WTC11 (cell line): ENCODE measurements at regions not wholly inside any gene's neighbourhood (a gene's known extent, or its start where the extent isn't known, plus 50 kb on each side); places are given as distances from the start of the nearest gene placed in this dataset.

ENCODE experiments used
- ATAC-seq: fragments of 200-7000 bp; cut with Tn5 transposase; 2 replicates; pipeline ENCODE4 v1.10.0; 2021; ENCODE audit warnings: mild to moderate bottlenecking, moderate library complexity
- CTCF ChIA-PET: fragments of 300-600 bp; sonication (Branson Sonifier 250); formaldehyde crosslinking; loops from one replicate; lab custom pipeline; 2021; ENCODE audit warnings: antibody characterized with exemption; lab: Charles Lee
- POLR2A ChIA-PET: fragments of 350-600 bp; sonication (Branson Sonifier 250); formaldehyde crosslinking; loops from one replicate; lab custom pipeline; 2021; ENCODE audit warnings: antibody characterized with exemption; lab: Charles Lee
- DNase-seq: peaks from one replicate; pipeline ENCODE4 v3.0.0; 2021; ENCODE audit warnings: low spot score
- H3K27ac Mint-ChIP-seq: 2 replicates; pipeline ENCODE4 v1.8.0; 2021; ENCODE audit warnings: mixed read lengths
- H3K27me3 Mint-ChIP-seq: 2 replicates; pipeline ENCODE4 v1.8.0; 2021; ENCODE audit warnings: low read depth, mild to moderate bottlenecking, moderate library complexity, mixed read lengths
- H3K36me3 Mint-ChIP-seq: 2 replicates; pipeline ENCODE4 v1.8.0; 2021; ENCODE audit warnings: mixed read lengths
- H3K4me1 Mint-ChIP-seq: 2 replicates; pipeline ENCODE4 v1.8.0; 2022; ENCODE audit warnings: mixed read lengths
- H3K4me3 Mint-ChIP-seq: 2 replicates; pipeline ENCODE4 v1.8.0; 2021; ENCODE audit warnings: mild to moderate bottlenecking, moderate library complexity, mixed read lengths
- H3K9me3 Mint-ChIP-seq: 2 replicates; pipeline ENCODE4 v1.8.0; 2021; ENCODE audit warnings: mixed read lengths
- ARID4B ChIP-seq: sonication (generic); formaldehyde crosslinking; IDR thresholded peaks from 2 replicates; pipeline ENCODE4 v1.8.0; 2023; ENCODE audit warnings: missing genetic modification reagents, mild to moderate bottlenecking, borderline replicate concordance
- CBFB ChIP-seq: sonication (generic); formaldehyde crosslinking; IDR thresholded peaks from 2 replicates; pipeline ENCODE4 v1.8.1; 2022; ENCODE audit warnings: mild to moderate bottlenecking, low read depth, missing genetic modification reagents
- ELF4 ChIP-seq: sonication (generic); formaldehyde crosslinking; IDR thresholded peaks from 2 replicates; pipeline ENCODE4 v1.8.1; 2022; ENCODE audit warnings: low read depth, mild to moderate bottlenecking, moderate library complexity, missing genetic modification reagents
- ETV6 ChIP-seq: sonication (generic); formaldehyde crosslinking; IDR thresholded peaks from 2 replicates; pipeline ENCODE4 v1.8.1; 2022; ENCODE audit warnings: mild to moderate bottlenecking, missing genetic modification reagents
- FOXK1 ChIP-seq: sonication (generic); formaldehyde crosslinking; IDR thresholded peaks from 2 replicates; pipeline ENCODE4 v1.8.0; 2022; ENCODE audit warnings: mild to moderate bottlenecking, moderate library complexity, missing genetic modification reagents
- GABPB1 ChIP-seq: sonication (generic); formaldehyde crosslinking; IDR thresholded peaks from 2 replicates; pipeline ENCODE4 v1.8.1; 2023; ENCODE audit warnings: mild to moderate bottlenecking, missing genetic modification reagents
- GRHL2 ChIP-seq: fragments of 250-450 bp; sonication (Bioruptor Pico); IDR thresholded peaks from 2 replicates; pipeline ENCODE4 v1.8.0; 2022; ENCODE audit warnings: mild to moderate bottlenecking, moderate library complexity; ENCODE audit not compliant: insufficient replicate concordance, severe bottlenecking
- HMGA2 ChIP-seq: fragments of 250-450 bp; sonication (Bioruptor Pico); IDR thresholded peaks from 2 replicates; pipeline ENCODE4 v1.4.0; 2021; ENCODE audit warnings: mild to moderate bottlenecking, moderate library complexity
- HMGXB4 ChIP-seq: sonication (generic); formaldehyde crosslinking; IDR thresholded peaks from 2 replicates; pipeline ENCODE4 v1.8.1; 2023; ENCODE audit warnings: mild to moderate bottlenecking, moderate library complexity, missing genetic modification reagents
- KAT7 ChIP-seq: sonication (generic); formaldehyde crosslinking; IDR thresholded peaks from 2 replicates; pipeline ENCODE4 v1.8.1; 2023; ENCODE audit warnings: missing genetic modification reagents, mild to moderate bottlenecking, borderline replicate concordance
- NR1H2 ChIP-seq: sonication (generic); formaldehyde crosslinking; IDR thresholded peaks from 2 replicates; pipeline ENCODE4 v1.9.0; 2021; ENCODE audit warnings: mild to moderate bottlenecking, moderate library complexity, missing genetic modification reagents
- RORB ChIP-seq: fragments of 250-450 bp; sonication (Bioruptor Pico); IDR thresholded peaks from 2 replicates; pipeline ENCODE4 v1.9.0; 2021; ENCODE audit warnings: mild to moderate bottlenecking
- SOX15 ChIP-seq: fragments of 250-450 bp; sonication (Bioruptor Pico); IDR thresholded peaks from 2 replicates; pipeline ENCODE4 v1.9.0; 2021; ENCODE audit warnings: mild to moderate bottlenecking
- TEAD1 ChIP-seq: sonication (generic); formaldehyde crosslinking; IDR thresholded peaks from 2 replicates; pipeline ENCODE4 v1.8.0; 2022; ENCODE audit warnings: mild to moderate bottlenecking, missing genetic modification reagents
- USF2 ChIP-seq: sonication (generic); formaldehyde crosslinking; IDR thresholded peaks from 2 replicates; pipeline ENCODE4 v1.8.1; 2023; ENCODE audit warnings: mild to moderate bottlenecking, missing genetic modification reagents, moderate library complexity
- ZBTB21 ChIP-seq: sonication (generic); formaldehyde crosslinking; IDR thresholded peaks from 2 replicates; pipeline ENCODE4 v1.8.1; 2023; ENCODE audit warnings: mild to moderate bottlenecking, missing genetic modification reagents, borderline replicate concordance
- ZNF232 ChIP-seq: sonication (generic); formaldehyde crosslinking; IDR thresholded peaks from 2 replicates; pipeline ENCODE4 v1.8.0; 2022; ENCODE audit warnings: mild to moderate bottlenecking, missing genetic modification reagents
- ZNF423 ChIP-seq: fragments of 250-450 bp; sonication (Bioruptor Pico); IDR thresholded peaks from 2 replicates; pipeline ENCODE4 v2.1.2; 2022; ENCODE audit warnings: mild to moderate bottlenecking, moderate library complexity
- TF ChIP-seq, protein P1 (sequence below): sonication (generic); formaldehyde crosslinking; IDR thresholded peaks from 2 replicates; pipeline ENCODE4 v1.8.0; 2022; ENCODE audit warnings: mild to moderate bottlenecking, missing genetic modification reagents
- TF ChIP-seq, protein P2 (sequence below): fragments of 250-450 bp; sonication (Bioruptor Pico); IDR thresholded peaks from 2 replicates; pipeline ENCODE4 v1.8.0; 2021; ENCODE audit warnings: mild to moderate bottlenecking
- TF ChIP-seq, protein P3 (sequence below): fragments of 250-450 bp; sonication (Bioruptor Pico); IDR thresholded peaks from 2 replicates; pipeline ENCODE4 v2.1.2; 2022; ENCODE audit warnings: mild to moderate bottlenecking, moderate library complexity
- TF ChIP-seq, protein P4 (sequence below): fragments of 250-450 bp; sonication (Bioruptor Pico); IDR thresholded peaks from 2 replicates; pipeline ENCODE4 v1.9.0; 2021; ENCODE audit warnings: moderate library complexity, mild to moderate bottlenecking, inconsistent platforms, borderline replicate concordance
- TF ChIP-seq, protein P5 (sequence below): sonication (generic); formaldehyde crosslinking; IDR thresholded peaks from 2 replicates; pipeline ENCODE4 v1.8.1; 2022; ENCODE audit warnings: mild to moderate bottlenecking, missing genetic modification reagents, moderate library complexity, borderline replicate concordance
- TF ChIP-seq, protein P6 (sequence below): sonication (generic); formaldehyde crosslinking; IDR thresholded peaks from 2 replicates; pipeline ENCODE4 v1.8.0; 2023; ENCODE audit warnings: missing genetic modification reagents

GRCh38 chr22:26949193-26949592 lies 291.8 kb downstream of the MIAT start:
- DNase-seq = peak; percentile 57
- ChIA-PET CTCF (interaction anchor here (1.1 to 1.3 kb wide), 3 partner anchors 12 to 193 kb away, joined by 3 to 4 read pairs (median 3); no protein-coding TSS in a partner anchor), POLR2A (no interaction called here)
- Mint-ChIP-seq H3K4me3 (no peak overlapping the region), H3K36me3 (no peaks in the 10 kb centered on the region), H3K4me1 (peaks cover 34% of the 10 kb centered on the region), H3K27ac (no peak overlapping the region), H3K27me3 (peaks cover 33% of the 10 kb centered on the region), H3K9me3 (no peaks in the 10 kb centered on the region)
- 0 out of 2 replicates have a peak, but pooled peaks have one; percentile 11 for ATAC-seq
- TF ChIP-seq HMGA2 (CRISPR knock-in tag) (no peak), GRHL2 (CRISPR knock-in tag) (no peak), ELF4 (CRISPR knock-in tag) (no peak), HMGXB4 (no peak), ZBTB21 (CRISPR knock-in tag) (no peak), CBFB (CRISPR knock-in tag) (no peak), TEAD1 (CRISPR knock-in tag) (peak; percentile 74; the same call in 1 of the 2 replicates), RORB (CRISPR knock-in tag) (no peak), ARID4B (CRISPR knock-in tag) (0 out of 2 replicates have a peak, but pooled peaks have one; percentile 37), KAT7 (CRISPR knock-in tag) (no peak), ETV6 (CRISPR knock-in tag) (no peak), NR1H2 (no peak), ZNF232 (peak; percentile 66; the same call in 1 of the 2 replicates), GABPB1 (CRISPR knock-in tag) (no peak), SOX15 (no peak), ZNF423 (CRISPR knock-in tag) (peak; percentile 99), USF2 (CRISPR knock-in tag) (no peak), FOXK1 (CRISPR knock-in tag) (peak; percentile 41; the same call in 1 of the 2 replicates)
- TF ChIP-seq, protein P1, sequence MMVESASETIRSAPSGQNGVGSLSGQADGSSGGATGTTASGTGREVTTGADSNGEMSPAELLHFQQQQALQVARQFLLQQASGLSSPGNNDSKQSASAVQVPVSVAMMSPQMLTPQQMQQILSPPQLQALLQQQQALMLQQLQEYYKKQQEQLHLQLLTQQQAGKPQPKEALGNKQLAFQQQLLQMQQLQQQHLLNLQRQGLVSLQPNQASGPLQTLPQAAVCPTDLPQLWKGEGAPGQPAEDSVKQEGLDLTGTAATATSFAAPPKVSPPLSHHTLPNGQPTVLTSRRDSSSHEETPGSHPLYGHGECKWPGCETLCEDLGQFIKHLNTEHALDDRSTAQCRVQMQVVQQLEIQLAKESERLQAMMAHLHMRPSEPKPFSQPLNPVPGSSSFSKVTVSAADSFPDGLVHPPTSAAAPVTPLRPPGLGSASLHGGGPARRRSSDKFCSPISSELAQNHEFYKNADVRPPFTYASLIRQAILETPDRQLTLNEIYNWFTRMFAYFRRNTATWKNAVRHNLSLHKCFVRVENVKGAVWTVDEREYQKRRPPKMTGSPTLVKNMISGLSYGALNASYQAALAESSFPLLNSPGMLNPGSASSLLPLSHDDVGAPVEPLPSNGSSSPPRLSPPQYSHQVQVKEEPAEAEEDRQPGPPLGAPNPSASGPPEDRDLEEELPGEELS (CRISPR knock-in tag) = no peak
- TF ChIP-seq, protein P2, sequence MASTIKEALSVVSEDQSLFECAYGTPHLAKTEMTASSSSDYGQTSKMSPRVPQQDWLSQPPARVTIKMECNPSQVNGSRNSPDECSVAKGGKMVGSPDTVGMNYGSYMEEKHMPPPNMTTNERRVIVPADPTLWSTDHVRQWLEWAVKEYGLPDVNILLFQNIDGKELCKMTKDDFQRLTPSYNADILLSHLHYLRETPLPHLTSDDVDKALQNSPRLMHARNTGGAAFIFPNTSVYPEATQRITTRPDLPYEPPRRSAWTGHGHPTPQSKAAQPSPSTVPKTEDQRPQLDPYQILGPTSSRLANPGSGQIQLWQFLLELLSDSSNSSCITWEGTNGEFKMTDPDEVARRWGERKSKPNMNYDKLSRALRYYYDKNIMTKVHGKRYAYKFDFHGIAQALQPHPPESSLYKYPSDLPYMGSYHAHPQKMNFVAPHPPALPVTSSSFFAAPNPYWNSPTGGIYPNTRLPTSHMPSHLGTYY (CRISPR knock-in tag) = no peak
- TF ChIP-seq, protein P3, sequence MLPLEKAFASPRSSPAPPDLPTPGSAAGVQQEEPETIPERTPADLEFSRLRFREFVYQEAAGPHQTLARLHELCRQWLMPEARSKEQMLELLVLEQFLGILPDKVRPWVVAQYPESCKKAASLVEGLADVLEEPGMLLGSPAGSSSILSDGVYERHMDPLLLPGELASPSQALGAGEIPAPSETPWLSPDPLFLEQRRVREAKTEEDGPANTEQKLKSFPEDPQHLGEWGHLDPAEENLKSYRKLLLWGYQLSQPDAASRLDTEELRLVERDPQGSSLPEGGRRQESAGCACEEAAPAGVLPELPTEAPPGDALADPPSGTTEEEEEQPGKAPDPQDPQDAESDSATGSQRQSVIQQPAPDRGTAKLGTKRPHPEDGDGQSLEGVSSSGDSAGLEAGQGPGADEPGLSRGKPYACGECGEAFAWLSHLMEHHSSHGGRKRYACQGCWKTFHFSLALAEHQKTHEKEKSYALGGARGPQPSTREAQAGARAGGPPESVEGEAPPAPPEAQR (CRISPR knock-in tag) = no peak
- TF ChIP-seq, protein P4, sequence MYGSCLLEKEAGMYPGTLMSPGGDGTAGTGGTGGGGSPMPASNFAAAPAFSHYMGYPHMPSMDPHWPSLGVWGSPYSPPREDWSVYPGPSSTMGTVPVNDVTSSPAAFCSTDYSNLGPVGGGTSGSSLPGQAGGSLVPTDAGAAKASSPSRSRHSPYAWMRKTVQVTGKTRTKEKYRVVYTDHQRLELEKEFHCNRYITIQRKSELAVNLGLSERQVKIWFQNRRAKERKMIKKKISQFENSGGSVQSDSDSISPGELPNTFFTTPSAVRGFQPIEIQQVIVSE (CRISPR knock-in tag) = no peak
- TF ChIP-seq, protein P5, sequence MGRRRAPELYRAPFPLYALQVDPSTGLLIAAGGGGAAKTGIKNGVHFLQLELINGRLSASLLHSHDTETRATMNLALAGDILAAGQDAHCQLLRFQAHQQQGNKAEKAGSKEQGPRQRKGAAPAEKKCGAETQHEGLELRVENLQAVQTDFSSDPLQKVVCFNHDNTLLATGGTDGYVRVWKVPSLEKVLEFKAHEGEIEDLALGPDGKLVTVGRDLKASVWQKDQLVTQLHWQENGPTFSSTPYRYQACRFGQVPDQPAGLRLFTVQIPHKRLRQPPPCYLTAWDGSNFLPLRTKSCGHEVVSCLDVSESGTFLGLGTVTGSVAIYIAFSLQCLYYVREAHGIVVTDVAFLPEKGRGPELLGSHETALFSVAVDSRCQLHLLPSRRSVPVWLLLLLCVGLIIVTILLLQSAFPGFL = no peak
- TF ChIP-seq, protein P6, sequence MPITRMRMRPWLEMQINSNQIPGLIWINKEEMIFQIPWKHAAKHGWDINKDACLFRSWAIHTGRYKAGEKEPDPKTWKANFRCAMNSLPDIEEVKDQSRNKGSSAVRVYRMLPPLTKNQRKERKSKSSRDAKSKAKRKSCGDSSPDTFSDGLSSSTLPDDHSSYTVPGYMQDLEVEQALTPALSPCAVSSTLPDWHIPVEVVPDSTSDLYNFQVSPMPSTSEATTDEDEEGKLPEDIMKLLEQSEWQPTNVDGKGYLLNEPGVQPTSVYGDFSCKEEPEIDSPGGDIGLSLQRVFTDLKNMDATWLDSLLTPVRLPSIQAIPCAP = no peak
